ENCODE measurements at regions not wholly inside any gene's neighbourhood (a gene's known extent, or its start where the extent isn't known, plus 50 kb on each side); places are given as distances from the start of the nearest gene placed in this dataset.

- in situ Hi-C loops (cut with MboI) = no loop called here
- H3K9ac ChIP-seq (ENCODE audit: control insufficient read depth, insufficient read depth, low read length) = no peak overlapping the region
- no peak for FAIRE-seq
- no peaks in the 10 kb centered on the region for H3K4me1 ChIP-seq (ENCODE audit: control insufficient read depth, insufficient read depth, low read length)
- POLR2A ChIA-PET = no interaction called here
- H3K4me3 ChIP-seq = no peak overlapping the region
- H3K36me3 ChIP-seq (ENCODE audit: control insufficient read depth in 2 of 2, insufficient read depth in 2 of 2, low read length in 1 of 2) = no peaks in the 10 kb centered on the region
- H3K4me2 ChIP-seq (ENCODE audit: control insufficient read depth, insufficient read depth) = no peak overlapping the region
- TF ChIP-seq HSF1 (IDR thresholded peaks at IDR 0.05; ENCODE audit: low read depth, low read length) (no peak), ESRRA (IDR thresholded peaks at IDR 0.05; ENCODE audit: low read length) (no peak), STAT1 (conservative IDR thresholded peaks at IDR 0.05) (no peak), BCL3 (IDR thresholded peaks at IDR 0.05; ENCODE audit: borderline replicate concordance, insufficient read depth, low read depth, low read length, poor library complexity, severe bottlenecking) (no peak), SIN3A (IDR thresholded peaks at IDR 0.05; ENCODE audit: low read depth, low read length) (no peak), SMAD1 (IDR thresholded peaks at IDR 0.05; ENCODE audit: low read depth, partially characterized antibody) (no peak)
- H3K27me3 ChIP-seq (replicated peaks in 1 of 2; ENCODE audit: control insufficient read depth in 2 of 2, insufficient read depth in 2 of 2, low read length in 1 of 2) = no peaks in the 10 kb centered on the region
- ATAC-seq = no peak
- H4K20me1 ChIP-seq (ENCODE audit: control insufficient read depth, insufficient read depth) = no peaks in the 10 kb centered on the region
- H3K27ac ChIP-seq (ENCODE audit: control insufficient read depth, insufficient read depth) = no peak overlapping the region
- no peak for DNase-seq (ENCODE audit: low read depth, low spot score)
- SMC1A ChIA-PET (ENCODE audit: uncharacterized antibody, unreplicated experiment) = no interaction called here
- RAD21 ChIA-PET (ENCODE audit: unreplicated experiment) = no interaction called here
- CTCF ChIA-PET = no interaction called here
- H2AFZ ChIP-seq (ENCODE audit: control insufficient read depth, low read depth, low read length) = no peak overlapping the region
- H3K9me3 ChIP-seq (replicated peaks; ENCODE audit: control insufficient read depth, insufficient read depth, low read length) = no peaks in the 10 kb centered on the region
- WGBS (ENCODE audit: insufficient coverage, insufficient replicate concordance, low lambda C conversion rate, missing lambda C conversion rate) = 14% methylated on average over 6 of the region's 6 CpGs
- no TSS peak for BruUV-seq (replicated peaks)
- intact Hi-C loops (cut with micrococcal nuclease; ENCODE audit: unreplicated experiment) = no loop called here
- H3K79me2 ChIP-seq (ENCODE audit: control insufficient read depth, insufficient read depth, low read length) = no peaks in the 10 kb centered on the region
These were observed 58.6 kb upstream of the CNTNAP2 start for GRCh38 chr7:146057958-146058357.
